ENCODE measurements at regions not wholly inside any gene's neighbourhood (a gene's known extent, or its start where the extent isn't known, plus 50 kb on each side); places are given as distances from the start of the nearest gene placed in this dataset.
"Not testable (repeated sequence)": the region's sequence is repeated elsewhere in the genome, so short reads cannot be mapped to it uniquely, and the experiment has no call there.

DNA sequence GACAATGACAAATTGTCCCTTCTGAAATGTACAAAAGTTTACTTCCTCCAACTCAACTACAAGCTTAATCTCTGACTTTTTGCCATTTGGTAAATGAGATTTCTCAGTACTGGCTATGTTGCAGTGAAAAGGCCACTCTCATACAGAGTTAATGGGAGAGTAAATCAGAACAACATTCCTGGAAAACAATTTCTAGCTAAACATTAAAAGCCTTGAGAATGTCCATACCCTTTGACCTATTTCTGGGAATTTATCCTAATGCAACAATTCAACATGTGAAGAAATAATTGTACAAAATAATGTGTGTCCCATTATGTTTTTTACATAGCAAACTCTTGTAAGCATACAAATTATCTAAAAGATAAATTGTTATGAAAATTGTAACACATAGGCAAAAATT lies 56.3 kb upstream of the SPEF2 start:
- no peak for DNase-seq
- Mint-ChIP-seq H3K27me3 (peaks cover 6% of the 10 kb centered on the region), H3K4me1 (ENCODE audit: low read depth) (no peaks in the 10 kb centered on the region), H3K4me3 (no peak overlapping the region), H3K36me3 (ENCODE audit: low read depth) (no peaks in the 10 kb centered on the region), H3K9me3 (peaks cover 35% of the 10 kb centered on the region), H3K27ac (no peak overlapping the region)

DNA sequence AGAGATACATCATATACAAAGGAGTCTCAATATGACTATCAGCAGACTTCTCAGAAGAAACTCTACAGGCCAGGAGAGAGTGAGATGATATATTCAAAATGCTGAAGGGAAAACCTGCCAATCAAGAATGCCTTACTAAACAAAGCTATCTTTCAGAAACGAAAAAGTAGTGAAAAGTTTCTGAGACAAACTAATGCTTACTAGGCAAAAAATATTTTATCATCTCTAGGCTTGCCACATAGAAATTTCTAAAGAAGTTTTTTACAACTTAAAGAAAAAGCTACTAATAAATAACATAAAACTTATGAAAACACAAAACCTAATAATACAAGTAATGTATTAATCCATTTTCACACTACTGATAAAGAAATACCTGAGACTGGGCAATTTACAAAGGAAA lies 59.9 kb upstream of the SPEF2 start:
- H3K9me3 Mint-ChIP-seq: peaks cover 29% of the 10 kb centered on the region
- H3K4me1 Mint-ChIP-seq (ENCODE audit: low read depth): no peaks in the 10 kb centered on the region
- no peak for DNase-seq
- H3K4me3 Mint-ChIP-seq: no peak overlapping the region
- H3K36me3 Mint-ChIP-seq (ENCODE audit: low read depth): no peaks in the 10 kb centered on the region
- H3K27ac Mint-ChIP-seq: no peak overlapping the region
- peaks cover 12% of the 10 kb centered on the region for H3K27me3 Mint-ChIP-seq

- DNase-seq: no peak
- peaks cover 24% of the 10 kb centered on the region for H3K9me3 Mint-ChIP-seq
- H3K4me1 Mint-ChIP-seq (ENCODE audit: low read depth): no peaks in the 10 kb centered on the region
- H3K4me3 Mint-ChIP-seq: no peak overlapping the region
- peaks cover 15% of the 10 kb centered on the region for H3K27me3 Mint-ChIP-seq
- H3K27ac Mint-ChIP-seq: no peak overlapping the region
- no peaks in the 10 kb centered on the region for H3K36me3 Mint-ChIP-seq (ENCODE audit: low read depth)
Observed at GRCh38 chr5:35557199-35557598, 60.5 kb upstream of the SPEF2 start.

GRCh38 chr5:35554016-35554415 lies 63.6 kb upstream of the SPEF2 start:
- H3K27ac Mint-ChIP-seq: no peak overlapping the region
- no peak for DNase-seq
- peaks cover 12% of the 10 kb centered on the region for H3K27me3 Mint-ChIP-seq
- H3K4me1 Mint-ChIP-seq (ENCODE audit: low read depth): no peaks in the 10 kb centered on the region
- H3K36me3 Mint-ChIP-seq (ENCODE audit: low read depth): no peaks in the 10 kb centered on the region
- H3K9me3 Mint-ChIP-seq: peaks cover 24% of the 10 kb centered on the region
- no peak overlapping the region for H3K4me3 Mint-ChIP-seq

DNA sequence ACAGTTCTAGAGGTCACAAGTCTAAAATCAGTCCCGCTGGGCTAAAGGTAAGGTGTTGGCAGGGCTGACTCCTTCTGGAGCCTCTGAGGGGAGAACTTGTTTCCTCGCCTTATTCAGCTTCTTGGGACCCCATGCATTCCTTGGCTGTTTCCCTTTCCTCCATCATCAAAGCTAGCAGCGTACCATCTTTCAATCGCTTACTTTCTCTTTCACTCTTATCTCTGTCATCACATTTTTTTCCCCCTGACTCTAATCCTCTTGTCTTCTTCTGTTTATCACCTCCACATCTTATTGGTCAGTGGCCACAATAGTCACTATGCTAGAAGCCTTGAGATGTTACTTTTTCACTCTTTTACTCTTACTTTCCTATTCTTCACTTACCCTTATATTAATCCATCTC lies 72.5 kb upstream of the SPEF2 start:
- H3K27ac Mint-ChIP-seq: no peak overlapping the region

GRCh38 chr5:35543408-35543807 lies 74.3 kb upstream of the SPEF2 start:
- Mint-ChIP-seq H3K4me1 (ENCODE audit: low read depth) (peaks cover 5% of the 10 kb centered on the region), H3K9me3 (peaks cover 2% of the 10 kb centered on the region), H3K27ac (no peak overlapping the region), H3K4me3 (no peak overlapping the region), H3K27me3 (peaks cover 19% of the 10 kb centered on the region), H3K36me3 (ENCODE audit: low read depth) (no peaks in the 10 kb centered on the region)
- no peak for DNase-seq

More for the DNA sequence above, 72.5 kb upstream of the SPEF2 start:
- H3K4me3 Mint-ChIP-seq: no peak overlapping the region
- H3K4me1 Mint-ChIP-seq (ENCODE audit: low read depth): peaks cover 5% of the 10 kb centered on the region
- H3K36me3 Mint-ChIP-seq (ENCODE audit: low read depth): no peaks in the 10 kb centered on the region
- H3K9me3 Mint-ChIP-seq: peaks cover 2% of the 10 kb centered on the region
- H3K27me3 Mint-ChIP-seq: peaks cover 19% of the 10 kb centered on the region
- no peak for DNase-seq

- Mint-ChIP-seq H3K27me3 (peaks cover 8% of the 10 kb centered on the region), H3K36me3 (ENCODE audit: low read depth) (no peaks in the 10 kb centered on the region), H3K27ac (no peak overlapping the region), H3K9me3 (peaks cover 2% of the 10 kb centered on the region), H3K4me1 (ENCODE audit: low read depth) (no peaks in the 10 kb centered on the region), H3K4me3 (no peak overlapping the region)
- DNase-seq: no peak
Observed at GRCh38 chr5:35540002-35540401, 77.7 kb upstream of the SPEF2 start.

DNA sequence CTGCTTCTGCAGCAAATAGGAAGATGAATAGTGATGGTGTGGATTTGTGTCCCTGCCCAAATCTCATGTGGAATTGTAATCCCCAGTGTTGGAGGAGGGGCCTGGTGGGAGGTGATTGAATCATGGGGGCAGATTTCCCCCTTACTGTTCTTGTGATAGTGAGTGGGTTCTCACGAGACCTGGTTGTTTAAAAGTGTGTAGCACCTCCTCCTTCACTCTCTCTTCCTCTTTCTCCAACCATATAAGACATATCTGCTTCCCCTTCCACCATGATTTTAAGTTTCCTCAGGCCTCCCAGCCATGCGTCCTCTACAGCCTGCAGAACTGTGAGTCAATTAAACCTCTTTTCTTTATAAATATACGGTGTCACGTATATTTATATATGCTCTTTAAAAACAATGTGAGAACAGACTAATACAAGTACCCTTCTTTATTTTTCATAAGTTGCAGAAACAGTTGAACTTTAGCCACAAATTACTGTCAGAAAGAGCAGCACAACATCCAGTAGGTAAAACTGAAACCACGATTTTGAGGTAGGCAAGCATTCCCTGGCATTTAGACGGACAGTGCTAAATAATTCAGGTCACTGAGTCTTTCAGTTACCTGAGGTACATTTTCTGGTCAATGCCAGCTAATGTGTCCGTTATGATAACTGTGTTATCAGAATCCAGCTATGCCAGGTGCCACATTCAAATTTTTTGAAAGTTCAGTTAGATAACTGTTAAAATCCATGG lies 79.3 kb upstream of the SPEF2 start:
- H3K4me1 Mint-ChIP-seq (ENCODE audit: low read depth): no peaks in the 10 kb centered on the region
- H3K27ac Mint-ChIP-seq: no peak overlapping the region
- DNase-seq: no peak
- no peak overlapping the region for H3K4me3 Mint-ChIP-seq
- peaks cover 2% of the 10 kb centered on the region for H3K9me3 Mint-ChIP-seq
- no peaks in the 10 kb centered on the region for H3K36me3 Mint-ChIP-seq (ENCODE audit: low read depth)
- H3K27me3 Mint-ChIP-seq: peaks cover 6% of the 10 kb centered on the region

DNA sequence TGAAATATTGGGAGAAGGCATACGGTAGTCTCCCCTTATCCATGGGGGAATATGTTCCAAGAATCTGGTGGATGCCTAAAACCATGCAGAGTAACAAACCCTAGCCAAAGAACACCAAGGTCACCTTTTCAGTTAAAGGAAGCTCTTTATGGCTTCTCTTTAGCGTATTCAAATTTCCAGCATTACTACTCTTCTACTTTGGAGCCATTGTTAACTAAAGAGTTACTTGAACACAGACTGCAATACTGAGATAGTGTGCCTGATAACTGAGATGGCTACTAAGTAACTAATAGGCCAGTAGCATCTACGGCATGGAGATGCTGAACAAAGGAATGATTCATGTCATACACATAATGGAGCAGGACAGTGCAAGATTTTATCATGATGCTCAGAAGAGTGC lies 84.5 kb upstream of the SPEF2 start:
- Mint-ChIP-seq H3K9me3 (no peaks in the 10 kb centered on the region), H3K4me3 (no peak overlapping the region), H3K27ac (no peak overlapping the region), H3K27me3 (no peaks in the 10 kb centered on the region), H3K4me1 (ENCODE audit: low read depth) (no peaks in the 10 kb centered on the region), H3K36me3 (ENCODE audit: low read depth) (no peaks in the 10 kb centered on the region)
- no peak for DNase-seq

DNA sequence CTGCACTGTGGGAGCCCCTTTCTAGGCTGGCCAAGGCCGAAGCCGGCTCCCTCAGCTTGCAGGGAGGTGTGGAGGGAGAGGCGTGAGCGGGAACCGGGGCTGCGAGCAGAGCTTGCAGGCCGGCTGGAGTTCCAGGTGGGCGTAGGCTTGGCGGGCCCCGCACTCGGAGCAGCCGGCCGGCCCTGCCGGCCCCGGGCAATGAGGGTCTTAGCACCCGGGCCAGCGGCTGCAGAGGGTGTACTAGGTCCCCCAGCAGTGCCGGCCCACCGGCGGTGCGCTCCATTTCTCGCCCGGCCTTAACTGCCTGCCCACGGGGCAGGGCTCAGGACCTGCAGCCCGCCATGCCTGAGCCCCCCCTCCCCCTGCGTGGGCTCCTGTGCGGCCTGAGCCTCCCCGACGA lies 86.1 kb upstream of the SPEF2 start:
- DNase-seq; H3K27ac Mint-ChIP-seq; H3K36me3 Mint-ChIP-seq (ENCODE audit: low read depth); H3K9me3 Mint-ChIP-seq; H3K27me3 Mint-ChIP-seq; H3K4me1 Mint-ChIP-seq (ENCODE audit: low read depth); H3K4me3 Mint-ChIP-seq: not testable (repeated sequence)

GRCh38 chr5:35518104-35518503 lies 99.6 kb upstream of the SPEF2 start:
- no peaks in the 10 kb centered on the region for H3K4me1 Mint-ChIP-seq (ENCODE audit: low read depth)
- H3K36me3 Mint-ChIP-seq (ENCODE audit: low read depth): no peaks in the 10 kb centered on the region
- no peaks in the 10 kb centered on the region for H3K9me3 Mint-ChIP-seq
- DNase-seq: no peak
- H3K27me3 Mint-ChIP-seq: peaks cover 11% of the 10 kb centered on the region
- no peak overlapping the region for H3K4me3 Mint-ChIP-seq
- no peak overlapping the region for H3K27ac Mint-ChIP-seq

DNA sequence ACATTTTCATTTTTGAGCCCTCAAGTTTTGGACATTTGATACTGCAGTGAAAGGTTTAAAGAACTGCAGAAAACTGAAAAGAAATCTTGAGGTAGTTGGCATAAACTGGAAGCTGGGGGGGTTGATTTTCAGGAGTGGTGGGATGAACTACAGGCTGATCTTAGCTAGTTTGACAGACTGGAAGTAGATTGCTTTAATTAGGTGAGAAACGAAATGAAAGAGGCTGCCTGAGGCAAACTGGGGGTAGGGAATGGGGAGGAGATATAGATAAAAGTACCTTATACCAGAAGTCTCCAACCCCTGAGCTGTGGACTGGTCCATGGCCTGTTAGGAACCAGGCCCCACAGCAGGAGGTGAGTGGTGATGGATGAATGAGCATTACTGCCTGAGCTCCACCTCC lies 101.4 kb upstream of the SPEF2 start:
- H3K4me1 Mint-ChIP-seq (ENCODE audit: low read depth): no peaks in the 10 kb centered on the region
- no peaks in the 10 kb centered on the region for H3K36me3 Mint-ChIP-seq (ENCODE audit: low read depth)
- peaks cover 10% of the 10 kb centered on the region for H3K27me3 Mint-ChIP-seq
- no peak overlapping the region for H3K27ac Mint-ChIP-seq
- no peak for DNase-seq
- H3K9me3 Mint-ChIP-seq: no peaks in the 10 kb centered on the region
- no peak overlapping the region for H3K4me3 Mint-ChIP-seq

DNA sequence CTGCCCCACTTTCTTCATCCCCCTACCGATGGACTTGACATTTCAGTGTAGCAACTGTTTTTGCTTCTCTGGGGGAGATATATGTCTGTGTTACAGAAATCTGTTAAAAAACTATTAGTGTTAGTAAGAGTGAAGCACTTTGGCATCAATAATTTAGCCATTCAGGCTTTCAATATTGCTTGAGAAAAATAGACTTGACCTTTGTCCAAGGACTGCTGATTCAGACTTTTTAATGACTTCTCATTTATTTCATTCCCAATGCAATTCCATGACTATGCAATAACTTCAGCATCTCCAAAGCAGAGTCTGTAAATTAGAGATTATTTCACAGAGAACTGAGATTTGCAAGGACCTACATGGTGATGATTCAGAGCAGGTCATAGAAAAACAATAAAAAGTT lies 104.1 kb upstream of the SPEF2 start:
- no peak overlapping the region for H3K27ac Mint-ChIP-seq

GRCh38 chr5:35502206-35502605 lies 115.5 kb upstream of the SPEF2 start:
- H3K27me3 Mint-ChIP-seq: peaks cover 5% of the 10 kb centered on the region
- no peak for DNase-seq
- H3K4me1 Mint-ChIP-seq (ENCODE audit: low read depth): no peaks in the 10 kb centered on the region
- no peak overlapping the region for H3K27ac Mint-ChIP-seq
- H3K4me3 Mint-ChIP-seq: no peak overlapping the region
- peaks cover 29% of the 10 kb centered on the region for H3K9me3 Mint-ChIP-seq
- no peaks in the 10 kb centered on the region for H3K36me3 Mint-ChIP-seq (ENCODE audit: low read depth)

More for the DNA sequence above, 104.1 kb upstream of the SPEF2 start:
- H3K4me3 Mint-ChIP-seq: no peak overlapping the region
- DNase-seq: no peak
- H3K27me3 Mint-ChIP-seq: peaks cover 3% of the 10 kb centered on the region
- H3K4me1 Mint-ChIP-seq (ENCODE audit: low read depth): no peaks in the 10 kb centered on the region
- H3K36me3 Mint-ChIP-seq (ENCODE audit: low read depth): no peaks in the 10 kb centered on the region
- H3K9me3 Mint-ChIP-seq: no peaks in the 10 kb centered on the region

GRCh38 chr5:35488791-35489190 lies 128.9 kb upstream of the SPEF2 start:
- Mint-ChIP-seq H3K9me3 (no peaks in the 10 kb centered on the region), H3K4me1 (ENCODE audit: low read depth) (peaks cover 1% of the 10 kb centered on the region), H3K27me3 (peaks cover 17% of the 10 kb centered on the region), H3K27ac (no peak overlapping the region), H3K36me3 (ENCODE audit: low read depth) (no peaks in the 10 kb centered on the region), H3K4me3 (no peak overlapping the region)
- DNase-seq: no peak

GRCh38 chr5:35488055-35488454 lies 129.6 kb upstream of the SPEF2 start:
- DNase-seq: no peak
- H3K4me3 Mint-ChIP-seq: no peak overlapping the region
- peaks cover 1% of the 10 kb centered on the region for H3K4me1 Mint-ChIP-seq (ENCODE audit: low read depth)
- peaks cover 17% of the 10 kb centered on the region for H3K27me3 Mint-ChIP-seq
- no peak overlapping the region for H3K27ac Mint-ChIP-seq
- no peaks in the 10 kb centered on the region for H3K36me3 Mint-ChIP-seq (ENCODE audit: low read depth)
- H3K9me3 Mint-ChIP-seq: no peaks in the 10 kb centered on the region

Data from activated T-cell treated with anti-CD3 and anti-CD28 coated beads, Interleukin-2, amount 50 U/mL, for 24 hours (primary cell).